Smooth muscle cell (in vitro differentiated cells): ENCODE measurements at regions not wholly inside any gene's neighbourhood (a gene's known extent, or its start where the extent isn't known, plus 50 kb on each side); places are given as distances from the start of the nearest gene placed in this dataset.

Experiments
- DNase-seq: peaks from one replicate; lab custom pipeline; 2025; ENCODE audit not compliant: unreplicated experiment; lab: John Stamatoyannopoulos, UW
- H2AFZ ChIP-seq: fragments of 200-600 bp; sonication (generic); 2 replicates; pipeline ENCODE4 v1.6.0; 2016; ENCODE audit warnings: antibody characterized with exemption, low read depth, mild to moderate bottlenecking
- H3F3A ChIP-seq: fragments of 200-600 bp; sonication (generic); 2 replicates; pipeline ENCODE4 v1.6.0; 2017; ENCODE audit warnings: antibody characterized with exemption, low read depth
- H3K27ac ChIP-seq: fragments of 200-600 bp; sonication (generic); 2 replicates; pipeline ENCODE4 v1.5.1; 2016; ENCODE audit warnings: low read depth, mild to moderate bottlenecking
- H3K27me3 ChIP-seq: fragments of 200-600 bp; sonication (generic); 2 replicates; pipeline ENCODE4 v1.6.1; 2016; ENCODE audit warnings: low read depth, mild to moderate bottlenecking
- H3K36me3 ChIP-seq: fragments of 200-600 bp; sonication (generic); 2 replicates; pipeline ENCODE4 v1.5.1; 2016; ENCODE audit warnings: low read depth
- H3K4me1 ChIP-seq: fragments of 200-600 bp; sonication (generic); 2 replicates; pipeline ENCODE4 v1.5.1; 2016; ENCODE audit warnings: low read depth
- H3K4me2 ChIP-seq: fragments of 200-600 bp; sonication (generic); 2 replicates; pipeline ENCODE4 v1.6.0; 2016; ENCODE audit warnings: mild to moderate bottlenecking
- H3K4me3 ChIP-seq: fragments of 200-600 bp; sonication (generic); 2 replicates; pipeline ENCODE4 v1.5.1; 2016; ENCODE audit warnings: mild to moderate bottlenecking
- H3K79me2 ChIP-seq: fragments of 200-600 bp; sonication (generic); 2 replicates; pipeline ENCODE4 v1.6.0; 2016; ENCODE audit warnings: low read depth, mild to moderate bottlenecking
- H3K9ac ChIP-seq: fragments of 200-600 bp; sonication (generic); 2 replicates; pipeline ENCODE4 v1.6.0; 2016; ENCODE audit warnings: low read depth
- H3K9me3 ChIP-seq: fragments of 200-600 bp; sonication (generic); replicated peaks from 2 replicates; pipeline ENCODE4 v1.5.1; 2016; ENCODE audit warnings: low read depth
- H4K20me1 ChIP-seq: fragments of 200-600 bp; sonication (generic); 2 replicates; pipeline ENCODE4 v1.6.0; 2016; ENCODE audit warnings: low read depth
- CTCF ChIP-seq: fragments of 200-600 bp; sonication (generic); IDR thresholded peaks from 2 replicates; pipeline ENCODE4 v1.5.1; 2017; ENCODE audit warnings: borderline replicate concordance, mild to moderate bottlenecking, antibody characterized with exemption; ENCODE audit not compliant: insufficient read depth, poor library complexity, severe bottlenecking
- WGBS: methylation state at CpG from one replicate; pipeline ENCODE4 v1.1.7; 2016; ENCODE audit warnings: low lambda C conversion rate; 5-methylcytosine and 5-hydroxymethylcytosine counted together

- H3K4me2 ChIP-seq = no peak overlapping the region
- no peaks in the 10 kb centered on the region for H3K79me2 ChIP-seq
- no peaks in the 10 kb centered on the region for H3K27me3 ChIP-seq
- H3K9me3 ChIP-seq = no peaks in the 10 kb centered on the region
- no peak overlapping the region for H2AFZ ChIP-seq
- H3K36me3 ChIP-seq = no peaks in the 10 kb centered on the region
- no peak for TF ChIP-seq CTCF
- 93% methylated on average over 2 of the region's 2 CpGs for WGBS
- no peak overlapping the region for H3K27ac ChIP-seq
- H4K20me1 ChIP-seq = no peaks in the 10 kb centered on the region
- no peak for DNase-seq
- no peaks in the 10 kb centered on the region for H3F3A ChIP-seq
- no peak overlapping the region for H3K4me3 ChIP-seq
- no peaks in the 10 kb centered on the region for H3K4me1 ChIP-seq
- H3K9ac ChIP-seq = no peak overlapping the region
Observed at GRCh38 chr10:46232084-46232483, 54.7 kb upstream of the ANTXRL start.

DNA sequence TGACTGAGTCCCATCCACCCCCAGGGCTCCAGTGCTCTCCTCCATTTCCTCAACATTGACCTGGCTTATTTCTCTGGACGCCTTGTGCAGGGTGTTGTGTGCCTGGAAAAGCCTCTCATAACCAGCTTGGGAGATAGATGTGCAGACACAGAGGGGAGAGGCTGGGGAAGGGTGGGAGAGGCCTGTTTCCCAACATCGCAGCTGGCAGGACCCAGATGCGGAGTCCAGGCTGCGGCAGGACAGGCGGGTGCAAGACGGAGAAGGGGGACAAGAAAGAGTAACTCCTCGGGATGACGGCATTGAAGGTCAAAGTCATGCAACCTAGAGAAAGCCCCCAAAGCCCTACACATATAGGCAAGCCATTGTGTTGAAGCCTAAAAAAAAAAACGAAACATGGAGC, 54.1 kb upstream of the ANTXRL start:
- Histone ChIP-seq H4K20me1 (no peaks in the 10 kb centered on the region), H3F3A (no peaks in the 10 kb centered on the region), H2AFZ (no peak overlapping the region), H3K36me3 (no peaks in the 10 kb centered on the region), H3K79me2 (no peaks in the 10 kb centered on the region), H3K4me2 (no peak overlapping the region), H3K27ac (no peak overlapping the region), H3K27me3 (no peaks in the 10 kb centered on the region), H3K9me3 (no peaks in the 10 kb centered on the region), H3K4me1 (no peaks in the 10 kb centered on the region), H3K9ac (no peak overlapping the region), H3K4me3 (no peak overlapping the region)
- DNase-seq = no peak
- no peak for TF ChIP-seq CTCF
- WGBS = 95% methylated on average over 9 of the region's 9 CpGs

- H3K36me3 ChIP-seq = no peaks in the 10 kb centered on the region
- H3F3A ChIP-seq = no peaks in the 10 kb centered on the region
- no peaks in the 10 kb centered on the region for H3K4me1 ChIP-seq
- no peak overlapping the region for H3K4me2 ChIP-seq
- no peaks in the 10 kb centered on the region for H3K27me3 ChIP-seq
- TF ChIP-seq CTCF = no peak
- no peak for DNase-seq
- H3K79me2 ChIP-seq = no peaks in the 10 kb centered on the region
- H3K4me3 ChIP-seq = no peak overlapping the region
- no peaks in the 10 kb centered on the region for H4K20me1 ChIP-seq
- H3K9ac ChIP-seq = no peak overlapping the region
- H2AFZ ChIP-seq = no peak overlapping the region
- H3K27ac ChIP-seq = no peak overlapping the region
- WGBS = 87% methylated on average over 3 of the region's 3 CpGs
- no peaks in the 10 kb centered on the region for H3K9me3 ChIP-seq
Observed at GRCh38 chr10:46233181-46233580, 53.6 kb upstream of the ANTXRL start.

- no peak overlapping the region for H3K4me3 ChIP-seq
- no peak overlapping the region for H3K9ac ChIP-seq
- 80% methylated on average over 3 of the region's 3 CpGs for WGBS
- no peak overlapping the region for H2AFZ ChIP-seq
- H4K20me1 ChIP-seq = no peaks in the 10 kb centered on the region
- H3K27ac ChIP-seq = no peak overlapping the region
- no peaks in the 10 kb centered on the region for H3K79me2 ChIP-seq
- H3K4me2 ChIP-seq = no peak overlapping the region
- DNase-seq = no peak
- no peaks in the 10 kb centered on the region for H3K4me1 ChIP-seq
- no peaks in the 10 kb centered on the region for H3K27me3 ChIP-seq
- H3K9me3 ChIP-seq = no peaks in the 10 kb centered on the region
- TF ChIP-seq CTCF = no peak
- H3F3A ChIP-seq = no peaks in the 10 kb centered on the region
- no peaks in the 10 kb centered on the region for H3K36me3 ChIP-seq
Observed at GRCh38 chr10:46234026-46234425, 52.8 kb upstream of the ANTXRL start.
